Mesenchymal stem cell (in vitro differentiated cells and primary cell): ENCODE measurements at regions not wholly inside any gene's neighbourhood (a gene's known extent, or its start where the extent isn't known, plus 50 kb on each side); places are given as distances from the start of the nearest gene placed in this dataset.

ENCODE experiments used
- DNase-seq: peaks from one replicate; pipeline ENCODE4 v3.0.0-alpha.2; 2013
- H2AFZ ChIP-seq: one replicate; pipeline ENCODE4 v1.6.1; 2013; ENCODE audit warnings: low read depth, mild to moderate bottlenecking, control low read depth, inconsistent platforms, low read length, moderate library complexity
- H2AK5ac ChIP-seq: 2 replicates; pipeline ENCODE4 v1.6.1; 2013; ENCODE audit warnings: low read length, moderate library complexity, mild to moderate bottlenecking, inconsistent platforms; ENCODE audit not compliant: severe bottlenecking
- H2BK120ac ChIP-seq: one replicate; pipeline ENCODE4 v1.6.1; 2013; ENCODE audit warnings: low read depth, mild to moderate bottlenecking, inconsistent platforms, low read length, moderate library complexity
- H2BK12ac ChIP-seq, 2 experiments: one replicate each; pipeline ENCODE4 v1.6.1; 2013; ENCODE audit warnings: inconsistent platforms in 2 of 2, low read length in 2 of 2, mild to moderate bottlenecking in 2 of 2, moderate library complexity in 2 of 2, control low read depth in 1 of 2
- H2BK15ac ChIP-seq: one replicate; pipeline ENCODE4 v1.6.1; 2013; ENCODE audit warnings: mild to moderate bottlenecking, low read depth, inconsistent platforms; ENCODE audit not compliant: poor library complexity, severe bottlenecking
- H2BK5ac ChIP-seq: 2 replicates; pipeline ENCODE4 v1.6.1; 2013; ENCODE audit warnings: low read depth, mild to moderate bottlenecking, low read length, control low read depth, inconsistent platforms; ENCODE audit not compliant: poor library complexity, severe bottlenecking
- H3K14ac ChIP-seq, 2 experiments: one replicate each; pipeline ENCODE4 v1.6.1; 2013; ENCODE audit warnings: inconsistent platforms in 2 of 2, low read length in 2 of 2, control low read depth in 1 of 2, mild to moderate bottlenecking in 1 of 2, moderate library complexity in 1 of 2
- H3K18ac ChIP-seq, 2 experiments: one replicate each; pipeline ENCODE4 v1.6.1; 2013; ENCODE audit warnings: inconsistent platforms in 2 of 2, low read length in 2 of 2, control low read depth in 1 of 2, low read depth in 1 of 2, mild to moderate bottlenecking in 1 of 2
- H3K23ac ChIP-seq, 2 experiments: one replicate each; pipeline ENCODE4 v1.6.1; 2013; ENCODE audit warnings: inconsistent platforms in 2 of 2, low read length in 2 of 2, mild to moderate bottlenecking in 2 of 2, moderate library complexity in 2 of 2, control low read depth in 1 of 2
- H3K27ac ChIP-seq: 2 replicates; pipeline ENCODE4 v1.5.1; 2013; ENCODE audit warnings: mild to moderate bottlenecking, moderate library complexity, low read length, control low read depth, inconsistent platforms; ENCODE audit not compliant: poor library complexity, severe bottlenecking
- H3K27me3 ChIP-seq, 2 experiments: 2 replicates each; pipeline versions ENCODE4 v1.6.1 to v1.7.0; 2013; ENCODE audit warnings: low read length in 2 of 2, mild to moderate bottlenecking in 2 of 2, moderate library complexity in 2 of 2, control low read depth in 1 of 2, inconsistent platforms in 1 of 2; ENCODE audit not compliant: control insufficient read depth in 1 of 2, insufficient read depth in 1 of 2
- H3K36me3 ChIP-seq, 2 experiments: 2 replicates each; pipeline versions ENCODE4 v1.6.1 to v1.7.0; 2013; ENCODE audit warnings: low read length in 2 of 2, control low read depth in 1 of 2, inconsistent platforms in 1 of 2, low read depth in 1 of 2, mild to moderate bottlenecking in 1 of 2; ENCODE audit not compliant: insufficient read depth in 2 of 2, control insufficient read depth in 1 of 2
- H3K4ac ChIP-seq, 2 experiments: one replicate each; pipeline ENCODE4 v1.6.1; 2013; ENCODE audit warnings: inconsistent platforms in 2 of 2, low read length in 2 of 2, mild to moderate bottlenecking in 2 of 2, moderate library complexity in 2 of 2, control low read depth in 1 of 2, low read depth in 1 of 2
- H3K4me1 ChIP-seq: 2 replicates; pipeline ENCODE4 v1.6.1; 2013; ENCODE audit warnings: low read depth, low read length, control low read depth; ENCODE audit not compliant: control insufficient read depth, insufficient read depth
- H3K4me2 ChIP-seq: 2 replicates; pipeline ENCODE4 v1.6.1; 2013; ENCODE audit warnings: low read length, mild to moderate bottlenecking, inconsistent platforms; ENCODE audit not compliant: poor library complexity, severe bottlenecking
- H3K4me3 ChIP-seq, 2 experiments: 2 replicates each; pipeline versions ENCODE4 v1.5.1 to v1.7.0; 2013; ENCODE audit warnings: low read length in 2 of 2, mild to moderate bottlenecking in 2 of 2, control low read depth in 1 of 2, low read depth in 1 of 2; ENCODE audit not compliant: insufficient read depth in 1 of 2
- H3K79me1 ChIP-seq: replicated peaks from 2 replicates; pipeline ENCODE4 v1.6.1; 2013; ENCODE audit warnings: mild to moderate bottlenecking, control low read depth, low read length, inconsistent platforms; ENCODE audit not compliant: poor library complexity, severe bottlenecking
- H3K9ac ChIP-seq: 2 replicates; pipeline ENCODE4 v1.7.0; 2013; ENCODE audit warnings: mild to moderate bottlenecking, low read length, moderate library complexity
- H3K9me3 ChIP-seq: 2 replicates; pipeline ENCODE4 v1.7.0; 2013; ENCODE audit warnings: mild to moderate bottlenecking, low read length; ENCODE audit not compliant: control insufficient read depth
- H4K8ac ChIP-seq: one replicate; pipeline ENCODE4 v1.6.1; 2013; ENCODE audit warnings: inconsistent platforms, mild to moderate bottlenecking, low read length, moderate library complexity
- H4K91ac ChIP-seq: one replicate; pipeline ENCODE4 v1.6.1; 2013; ENCODE audit warnings: mild to moderate bottlenecking, low read length, inconsistent platforms
- WGBS: methylation state at CpG from one replicate; pipeline ENCODE4 v1.1.7; 2013; ENCODE audit warnings: mixed read lengths; 5-methylcytosine and 5-hydroxymethylcytosine counted together

DNA sequence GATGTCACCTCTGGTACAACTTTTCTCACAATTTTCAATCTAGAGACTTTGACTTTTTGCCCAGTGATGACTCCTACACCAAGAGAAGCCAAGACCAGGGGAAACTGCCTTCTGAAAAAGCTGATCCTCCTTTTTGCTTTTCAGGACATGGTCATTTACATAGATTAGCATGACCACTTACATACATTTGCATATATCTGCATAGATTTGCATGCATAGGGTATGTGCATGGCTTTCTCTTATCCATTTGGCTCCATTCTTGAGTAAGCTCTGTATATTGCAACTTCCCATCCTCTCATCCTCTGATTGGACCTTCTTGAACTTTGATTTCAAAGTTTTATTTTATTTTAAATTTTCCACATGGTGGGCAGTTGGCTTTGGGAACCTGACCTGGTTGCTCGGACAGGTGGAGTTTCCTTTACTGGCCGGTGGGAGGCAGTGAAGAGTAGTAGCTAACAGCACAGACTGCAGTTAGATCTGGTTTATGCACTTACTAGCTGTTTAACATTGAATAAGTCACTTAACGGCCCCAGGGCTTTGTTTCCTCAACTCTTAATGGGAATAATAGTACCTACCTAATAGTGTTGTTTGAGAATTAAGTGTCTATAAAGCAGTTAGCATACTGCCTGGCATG is 92.9 kb downstream of the GPR139 start:
- H2BK120ac ChIP-seq = no peak overlapping the region
- H4K91ac ChIP-seq = no peak overlapping the region
- H3K4me3 ChIP-seq = no peak overlapping the region
- no peak overlapping the region for H2BK5ac ChIP-seq
- no peaks in the 10 kb centered on the region for H3K79me1 ChIP-seq
- H3K4me2 ChIP-seq = no peak overlapping the region
- peaks cover 0 to 4% of the 10 kb centered on the region in 2 experiments for H3K27me3 ChIP-seq
- H2BK15ac ChIP-seq = no peak overlapping the region
- no peak overlapping the region for H3K9ac ChIP-seq
- no peak overlapping the region for H2AFZ ChIP-seq
- WGBS = 8% methylated on average over 2 of the region's 3 CpGs
- no peak overlapping the region for H4K8ac ChIP-seq
- no peaks in the 10 kb centered on the region for H3K36me3 ChIP-seq
- no peaks in the 10 kb centered on the region for H3K4me1 ChIP-seq
- H3K23ac ChIP-seq = no peak overlapping the region
- no peak for DNase-seq
- no peak overlapping the region for H3K14ac ChIP-seq
- H2BK12ac ChIP-seq = no peak overlapping the region
- no peak overlapping the region for H2AK5ac ChIP-seq
- H3K9me3 ChIP-seq = no peaks in the 10 kb centered on the region
- H3K18ac ChIP-seq = no peak overlapping the region
- no peak overlapping the region for H3K4ac ChIP-seq
- no peak overlapping the region for H3K27ac ChIP-seq

DNA sequence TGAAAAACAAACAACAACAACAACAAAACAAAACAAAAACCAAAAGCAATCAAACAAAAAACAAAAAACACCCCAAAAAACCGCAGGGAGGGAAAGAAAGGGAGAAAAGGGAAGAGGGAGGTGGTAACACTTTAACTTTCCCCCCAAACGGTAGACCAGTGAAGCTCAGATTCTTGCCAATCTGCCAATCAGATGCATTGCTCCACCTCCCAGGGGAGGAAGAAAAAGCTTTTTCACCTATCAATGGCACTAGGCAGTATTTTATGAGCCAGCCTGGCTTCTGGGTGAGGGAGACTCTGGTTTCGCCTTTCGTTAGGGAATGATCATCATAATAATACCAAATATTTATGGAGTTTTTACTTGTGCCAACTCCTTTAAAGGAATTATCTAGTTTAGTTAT is 94.1 kb downstream of the GPR139 start:
- Histone ChIP-seq H3K27ac (no peak overlapping the region), H3K27me3 (peaks cover 0 to 4% of the 10 kb centered on the region in 2 experiments), H3K23ac (no peak overlapping the region), H3K18ac (no peak overlapping the region), H3K4ac (no peak overlapping the region), H2BK120ac (no peak overlapping the region), H3K36me3 (no peaks in the 10 kb centered on the region), H3K4me2 (no peak overlapping the region), H3K79me1 (no peaks in the 10 kb centered on the region), H2BK15ac (no peak overlapping the region), H3K4me1 (no peaks in the 10 kb centered on the region), H4K91ac (no peak overlapping the region), H2AFZ (no peak overlapping the region), H2AK5ac (no peak overlapping the region), H3K9me3 (no peaks in the 10 kb centered on the region), H3K14ac (no peak overlapping the region), H2BK12ac (no peak overlapping the region), H2BK5ac (no peak overlapping the region), H4K8ac (no peak overlapping the region), H3K9ac (no peak overlapping the region), H3K4me3 (no peak overlapping the region)
- WGBS = 86% methylated on average over 2 of the region's 4 CpGs
- no peak for DNase-seq

- WGBS = 60% methylated on average over 4 of the region's 4 CpGs
- Histone ChIP-seq H3K4me2 (no peak overlapping the region), H3K4me1 (no peaks in the 10 kb centered on the region), H2AFZ (no peak overlapping the region), H2BK15ac (no peak overlapping the region), H3K23ac (no peak overlapping the region), H2AK5ac (no peak overlapping the region), H3K4ac (no peak overlapping the region), H3K18ac (no peak overlapping the region), H3K14ac (no peak overlapping the region), H3K27ac (no peak overlapping the region), H3K4me3 (no peak overlapping the region), H2BK12ac (no peak overlapping the region), H3K36me3 (no peaks in the 10 kb centered on the region), H3K9ac (no peak overlapping the region), H3K79me1 (no peaks in the 10 kb centered on the region), H2BK120ac (no peak overlapping the region), H3K27me3 (peaks cover 0 to 3% of the 10 kb centered on the region in 2 experiments), H3K9me3 (no peaks in the 10 kb centered on the region), H4K91ac (no peak overlapping the region), H4K8ac (no peak overlapping the region), H2BK5ac (no peak overlapping the region)
- no peak for DNase-seq
These were observed 90.0 kb upstream of the GPRC5B start for GRCh38 chr16:19974607-19975006.

- H3K4me3 ChIP-seq = no peak overlapping the region
- no peak overlapping the region for H2AFZ ChIP-seq
- no peak overlapping the region for H2BK15ac ChIP-seq
- no peak overlapping the region for H3K9ac ChIP-seq
- no peak overlapping the region for H4K8ac ChIP-seq
- H3K4ac ChIP-seq = no peak overlapping the region
- peaks cover 5% of the 10 kb centered on the region for H3K9me3 ChIP-seq
- no peaks in the 10 kb centered on the region for H3K36me3 ChIP-seq
- H3K14ac ChIP-seq = no peak overlapping the region
- no peak overlapping the region for H3K18ac ChIP-seq
- H3K4me2 ChIP-seq = no peak overlapping the region
- no peak overlapping the region for H4K91ac ChIP-seq
- no peak for DNase-seq
- 64% methylated on average over 4 of the region's 4 CpGs for WGBS
- no peak overlapping the region for H2BK12ac ChIP-seq
- no peak overlapping the region for H3K27ac ChIP-seq
- H3K27me3 ChIP-seq = peaks cover 0 to 14% of the 10 kb centered on the region in 2 experiments
- H3K23ac ChIP-seq = no peak overlapping the region
- H3K79me1 ChIP-seq = no peaks in the 10 kb centered on the region
- no peak overlapping the region for H2BK5ac ChIP-seq
- no peak overlapping the region for H2AK5ac ChIP-seq
- H2BK120ac ChIP-seq = no peak overlapping the region
- no peaks in the 10 kb centered on the region for H3K4me1 ChIP-seq
These were observed 87.5 kb upstream of the GPRC5B start for GRCh38 chr16:19972111-19972510.
